ENCODE measurements at regions not wholly inside any gene's neighbourhood (a gene's known extent, or its start where the extent isn't known, plus 50 kb on each side); places are given as distances from the start of the nearest gene placed in this dataset.

DNA sequence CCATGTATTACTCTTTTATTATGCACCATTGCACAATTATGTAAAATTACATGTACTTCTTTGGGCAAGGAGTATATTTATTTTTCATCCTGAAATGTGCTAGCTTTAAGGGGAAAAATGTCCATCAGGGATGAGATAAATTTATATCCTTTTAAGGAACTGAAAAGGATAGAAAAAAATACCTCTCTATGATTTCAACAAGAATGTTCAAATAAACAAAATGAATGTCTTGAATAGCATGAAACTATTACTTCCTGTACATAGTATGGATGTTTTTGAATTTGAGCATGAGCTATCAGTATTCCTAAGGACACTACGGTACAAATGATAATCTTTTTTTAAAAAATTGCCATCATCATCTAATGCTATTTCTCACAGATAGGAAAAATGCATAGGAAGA, 1611.9 kb upstream of the ZEB2 start:
- Histone ChIP-seq H3K79me2 (ENCODE audit: low read depth) (no peaks in the 10 kb centered on the region), H3K4me3 (no peak overlapping the region), H3K9me2 (ENCODE audit: insufficient read depth) (no peaks in the 10 kb centered on the region), H3K4me1 (replicated peaks; ENCODE audit: insufficient read depth) (no peaks in the 10 kb centered on the region), H3K27me3 (ENCODE audit: insufficient read depth, low read depth) (no peaks in the 10 kb centered on the region), H4K20me1 (ENCODE audit: insufficient read depth) (no peaks in the 10 kb centered on the region), H3K27ac (no peak overlapping the region), H3K36me3 (ENCODE audit: low read depth) (no peaks in the 10 kb centered on the region), H3F3A (ENCODE audit: insufficient read depth, low read depth) (no peaks in the 10 kb centered on the region), H3K4me2 (no peak overlapping the region), H3K9me3 (ENCODE audit: insufficient read depth, low read depth) (no peaks in the 10 kb centered on the region), H2AFZ (no peak overlapping the region)
- BruUV-seq (replicated peaks) = no TSS peak
- ChIA-PET POLR2A (ENCODE audit: unreplicated experiment) (no interaction called here), CTCF (no interaction called here)
- TF ChIP-seq, protein P1, sequence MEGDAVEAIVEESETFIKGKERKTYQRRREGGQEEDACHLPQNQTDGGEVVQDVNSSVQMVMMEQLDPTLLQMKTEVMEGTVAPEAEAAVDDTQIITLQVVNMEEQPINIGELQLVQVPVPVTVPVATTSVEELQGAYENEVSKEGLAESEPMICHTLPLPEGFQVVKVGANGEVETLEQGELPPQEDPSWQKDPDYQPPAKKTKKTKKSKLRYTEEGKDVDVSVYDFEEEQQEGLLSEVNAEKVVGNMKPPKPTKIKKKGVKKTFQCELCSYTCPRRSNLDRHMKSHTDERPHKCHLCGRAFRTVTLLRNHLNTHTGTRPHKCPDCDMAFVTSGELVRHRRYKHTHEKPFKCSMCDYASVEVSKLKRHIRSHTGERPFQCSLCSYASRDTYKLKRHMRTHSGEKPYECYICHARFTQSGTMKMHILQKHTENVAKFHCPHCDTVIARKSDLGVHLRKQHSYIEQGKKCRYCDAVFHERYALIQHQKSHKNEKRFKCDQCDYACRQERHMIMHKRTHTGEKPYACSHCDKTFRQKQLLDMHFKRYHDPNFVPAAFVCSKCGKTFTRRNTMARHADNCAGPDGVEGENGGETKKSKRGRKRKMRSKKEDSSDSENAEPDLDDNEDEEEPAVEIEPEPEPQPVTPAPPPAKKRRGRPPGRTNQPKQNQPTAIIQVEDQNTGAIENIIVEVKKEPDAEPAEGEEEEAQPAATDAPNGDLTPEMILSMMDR (conservative IDR thresholded peaks at IDR 0.05) = no peak
- no peak for TF ChIP-seq EZH2 (IDR thresholded peaks at IDR 0.05; ENCODE audit: low read depth)
- no peak for DNase-seq
- intact Hi-C loops (cut with micrococcal nuclease; ENCODE audit: unreplicated experiment) = no loop called here

DNA sequence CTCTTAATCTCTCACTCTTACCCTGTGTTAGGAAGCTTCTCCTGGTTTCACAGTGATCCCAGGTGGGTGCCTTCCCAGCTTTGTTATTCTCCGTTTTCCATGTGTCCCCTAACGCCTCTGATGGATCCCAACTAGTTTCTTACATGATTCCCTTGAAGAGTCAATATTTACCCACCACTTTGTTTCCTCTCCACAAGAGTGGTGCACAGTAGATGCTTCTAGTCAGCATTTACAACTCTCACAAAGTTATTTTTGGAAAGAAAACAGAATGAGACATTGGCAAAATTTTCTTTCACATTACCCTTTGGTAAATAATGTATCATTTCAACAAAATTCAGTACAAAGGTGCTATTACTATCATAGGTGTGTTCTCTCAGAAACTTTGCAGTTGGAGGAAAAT, 1611.1 kb upstream of the ZEB2 start:
- no TSS peak for BruUV-seq (replicated peaks)
- H3K27ac ChIP-seq = no peak overlapping the region
- no peak overlapping the region for H2AFZ ChIP-seq
- H3K79me2 ChIP-seq (ENCODE audit: low read depth) = no peaks in the 10 kb centered on the region
- no peak overlapping the region for H3K4me3 ChIP-seq
- POLR2A ChIA-PET (ENCODE audit: unreplicated experiment) = no interaction called here
- no peaks in the 10 kb centered on the region for H3K4me1 ChIP-seq (replicated peaks; ENCODE audit: insufficient read depth)
- H3K4me2 ChIP-seq = no peak overlapping the region
- no peaks in the 10 kb centered on the region for H3K9me3 ChIP-seq (ENCODE audit: insufficient read depth, low read depth)
- no peaks in the 10 kb centered on the region for H3K9me2 ChIP-seq (ENCODE audit: insufficient read depth)
- intact Hi-C loops (cut with micrococcal nuclease; ENCODE audit: unreplicated experiment) = no loop called here
- H3F3A ChIP-seq (ENCODE audit: insufficient read depth, low read depth) = no peaks in the 10 kb centered on the region
- H3K27me3 ChIP-seq (ENCODE audit: insufficient read depth, low read depth) = no peaks in the 10 kb centered on the region
- DNase-seq = no peak
- CTCF ChIA-PET = interaction anchor here (0.6 kb wide), 1 partner anchor 1857 kb away, joined by 6 read pairs; no protein-coding TSS in a partner anchor
- no peaks in the 10 kb centered on the region for H3K36me3 ChIP-seq (ENCODE audit: low read depth)
- no peaks in the 10 kb centered on the region for H4K20me1 ChIP-seq (ENCODE audit: insufficient read depth)
- no peak for TF ChIP-seq EZH2 (IDR thresholded peaks at IDR 0.05; ENCODE audit: low read depth)
- TF ChIP-seq, protein P1 (conservative IDR thresholded peaks at IDR 0.05) = no peak

DNA sequence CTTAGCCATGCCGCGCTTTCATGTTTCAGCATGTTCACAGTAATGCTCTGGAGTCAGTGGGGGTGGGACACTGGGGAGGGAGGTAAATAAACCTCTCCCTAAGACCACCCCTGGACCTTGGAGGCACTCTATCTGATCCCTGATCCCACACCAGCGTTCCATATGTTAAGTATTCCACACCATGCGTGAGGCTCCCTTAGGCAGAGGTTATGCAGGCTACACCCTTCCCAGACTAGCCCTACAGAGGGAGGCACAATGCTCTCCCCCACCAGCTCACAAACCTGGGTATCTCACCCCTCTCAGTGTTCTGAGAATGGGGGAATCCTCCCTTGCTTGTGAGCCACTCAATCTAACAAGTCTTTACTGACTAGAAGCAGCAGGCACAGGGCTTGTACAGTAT, 1610.4 kb upstream of the ZEB2 start:
- Histone ChIP-seq H3K9me2 (ENCODE audit: insufficient read depth) (no peaks in the 10 kb centered on the region), H3F3A (ENCODE audit: insufficient read depth, low read depth) (no peaks in the 10 kb centered on the region), H3K4me1 (replicated peaks; ENCODE audit: insufficient read depth) (no peaks in the 10 kb centered on the region), H3K27me3 (ENCODE audit: insufficient read depth, low read depth) (no peaks in the 10 kb centered on the region), H3K79me2 (ENCODE audit: low read depth) (no peaks in the 10 kb centered on the region), H3K36me3 (ENCODE audit: low read depth) (no peaks in the 10 kb centered on the region), H2AFZ (no peak overlapping the region), H3K27ac (no peak overlapping the region), H3K9me3 (ENCODE audit: insufficient read depth, low read depth) (no peaks in the 10 kb centered on the region), H3K4me2 (no peak overlapping the region), H3K4me3 (no peak overlapping the region), H4K20me1 (ENCODE audit: insufficient read depth) (no peaks in the 10 kb centered on the region)
- POLR2A ChIA-PET (ENCODE audit: unreplicated experiment) = no interaction called here
- intact Hi-C loops (cut with micrococcal nuclease; ENCODE audit: unreplicated experiment) = no loop called here
- TF ChIP-seq EZH2 (IDR thresholded peaks at IDR 0.05; ENCODE audit: low read depth) = no peak
- TF ChIP-seq, protein P1 (conservative IDR thresholded peaks at IDR 0.05) = no peak
- no TSS peak for BruUV-seq (replicated peaks)
- CTCF ChIA-PET = interaction anchor here (0.6 kb wide), 1 partner anchor 1858 kb away, joined by 6 read pairs; no protein-coding TSS in a partner anchor
- DNase-seq = no peak
